ENCODE measurements at regions not wholly inside any gene's neighbourhood (a gene's known extent, or its start where the extent isn't known, plus 50 kb on each side); places are given as distances from the start of the nearest gene placed in this dataset.
"Not testable (repeated sequence)": the region's sequence is repeated elsewhere in the genome, so short reads cannot be mapped to it uniquely, and the experiment has no call there.

- H3K4me3 ChIP-seq (ENCODE audit: low read depth, low read length); DNase-seq (ENCODE audit: low read depth): not testable (repeated sequence)
These were observed 76.3 kb upstream of the NBPF19 start for GRCh38 chr1:149398527-149398926.

DNA sequence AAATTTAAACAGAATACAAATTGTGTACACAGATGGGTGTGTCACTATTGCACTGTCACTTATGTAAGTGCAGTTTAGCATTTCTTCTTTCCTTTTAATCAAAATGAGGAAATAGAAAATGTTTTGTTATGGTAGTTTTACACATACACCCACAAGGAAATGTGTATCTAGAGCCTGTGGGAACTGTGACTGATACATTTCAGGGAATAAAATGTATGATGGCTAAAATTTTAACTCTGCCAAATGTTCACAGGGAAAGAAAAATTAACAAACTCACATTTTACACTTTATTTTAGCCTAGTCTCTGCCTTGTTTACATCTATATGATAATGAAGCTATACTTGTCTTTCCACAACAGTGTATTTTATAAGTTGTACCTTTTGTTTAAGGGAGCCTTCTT is 66.4 kb upstream of the NBPF19 start:
- H3K4me3 ChIP-seq (ENCODE audit: low read depth, low read length); DNase-seq (ENCODE audit: low read depth): not testable (repeated sequence)

GRCh38 chr1:149415373-149415772 is 59.5 kb upstream of the NBPF19 start:
- not testable (repeated sequence) for DNase-seq (ENCODE audit: low read depth)

DNA sequence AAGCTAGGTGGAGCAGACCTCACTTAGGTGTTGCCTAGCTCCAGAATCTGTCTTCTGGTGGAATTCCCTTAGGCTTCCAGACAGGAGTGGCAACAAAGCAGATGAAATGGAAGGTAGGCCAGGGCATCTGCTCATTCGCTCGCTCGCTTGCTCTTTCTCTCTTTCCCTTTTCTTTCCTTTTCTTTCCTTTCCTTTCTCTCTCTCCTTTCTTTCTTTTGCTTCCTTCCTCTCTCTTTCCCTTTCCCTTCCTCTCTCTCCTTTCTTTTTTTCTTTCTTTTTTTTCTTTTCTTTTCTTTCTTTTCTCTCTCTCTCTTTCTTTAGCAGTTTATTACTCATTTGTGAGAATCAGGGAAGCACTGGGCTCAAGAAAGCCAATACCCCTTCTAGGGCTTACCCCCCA is 56.1 kb upstream of the NBPF19 start:
- DNase-seq (ENCODE audit: low read depth); H3K4me3 ChIP-seq (ENCODE audit: low read depth, low read length): not testable (repeated sequence)

More at GRCh38 chr1:149415373-149415772, 59.5 kb upstream of the NBPF19 start:
- H3K4me3 ChIP-seq (ENCODE audit: low read depth, low read length): not testable (repeated sequence)

GRCh38 chr1:149423122-149423521 is 51.7 kb upstream of the NBPF19 start:
- H3K4me3 ChIP-seq (ENCODE audit: low read depth, low read length); DNase-seq (ENCODE audit: low read depth): not testable (repeated sequence)
